Astrocyte of the spinal cord (primary cell): ENCODE measurements at regions not wholly inside any gene's neighbourhood (a gene's known extent, or its start where the extent isn't known, plus 50 kb on each side); places are given as distances from the start of the nearest gene placed in this dataset.

Experiments used
- DNase-seq: peaks from one replicate; pipeline ENCODE4 v3.0.0; 2011; ENCODE audit warnings: low read depth, low spot score
- H3K4me3 ChIP-seq: 2 replicates; pipeline ENCODE4 v1.5.1; 2011; ENCODE audit warnings: low read depth, mild to moderate bottlenecking, low read length, moderate library complexity
- in situ Hi-C: cut with HindIII; loops from 2 replicates; pipeline ENCODE4 v1.10.0; 2017; ENCODE audit warnings: low sequenced_read_pairs
- TF ChIP-seq, protein P1 (sequence below): IDR thresholded peaks from 2 replicates; pipeline ENCODE4 v1.5.1; 2012; ENCODE audit warnings: low read depth, mild to moderate bottlenecking, low read length, inconsistent platforms

DNA sequence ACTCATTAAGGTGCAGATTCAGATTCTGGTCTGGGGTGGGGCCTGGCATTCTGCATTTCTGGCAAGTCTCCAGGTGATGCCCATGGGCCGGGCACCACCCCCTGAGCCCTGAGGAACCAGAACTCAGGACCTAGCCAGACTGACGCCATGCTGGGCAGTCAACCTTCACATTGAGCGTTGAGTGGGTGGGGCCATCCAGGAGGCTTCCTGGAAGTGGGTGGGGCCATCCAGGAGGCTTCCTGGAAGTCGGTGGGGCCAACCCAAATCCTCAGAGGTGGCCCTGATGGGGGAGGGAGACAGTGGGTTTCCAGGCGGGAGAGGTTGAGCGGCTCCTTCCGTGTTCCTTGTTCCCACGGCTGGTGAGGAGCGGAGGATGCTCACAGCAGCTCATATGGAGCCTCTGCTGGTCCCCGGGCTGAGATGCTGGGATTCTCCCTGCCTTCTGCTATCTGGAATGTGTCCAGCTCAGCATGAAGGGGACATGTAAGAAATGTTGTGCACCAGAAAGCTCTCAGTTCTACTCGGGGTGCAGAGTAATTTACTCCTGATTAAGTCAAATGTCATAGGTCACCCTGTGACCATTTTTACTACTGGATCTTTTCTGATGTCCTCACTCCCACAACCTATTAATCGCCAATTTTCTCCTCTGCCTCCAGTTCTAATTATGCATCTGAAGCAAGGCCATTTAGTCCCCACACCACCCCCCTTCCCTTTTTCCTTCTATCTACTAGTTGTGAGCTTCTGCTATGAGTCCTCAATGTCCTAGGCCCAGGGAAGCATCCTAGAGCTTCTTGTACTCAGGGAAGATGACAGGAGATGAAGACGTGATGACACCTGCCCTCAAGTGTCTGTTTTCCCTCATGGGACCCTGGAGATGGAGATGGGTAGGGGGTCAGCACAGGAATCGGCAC, 435.4 kb downstream of the PTPRU start:
- no peak for DNase-seq
- TF ChIP-seq, protein P1, sequence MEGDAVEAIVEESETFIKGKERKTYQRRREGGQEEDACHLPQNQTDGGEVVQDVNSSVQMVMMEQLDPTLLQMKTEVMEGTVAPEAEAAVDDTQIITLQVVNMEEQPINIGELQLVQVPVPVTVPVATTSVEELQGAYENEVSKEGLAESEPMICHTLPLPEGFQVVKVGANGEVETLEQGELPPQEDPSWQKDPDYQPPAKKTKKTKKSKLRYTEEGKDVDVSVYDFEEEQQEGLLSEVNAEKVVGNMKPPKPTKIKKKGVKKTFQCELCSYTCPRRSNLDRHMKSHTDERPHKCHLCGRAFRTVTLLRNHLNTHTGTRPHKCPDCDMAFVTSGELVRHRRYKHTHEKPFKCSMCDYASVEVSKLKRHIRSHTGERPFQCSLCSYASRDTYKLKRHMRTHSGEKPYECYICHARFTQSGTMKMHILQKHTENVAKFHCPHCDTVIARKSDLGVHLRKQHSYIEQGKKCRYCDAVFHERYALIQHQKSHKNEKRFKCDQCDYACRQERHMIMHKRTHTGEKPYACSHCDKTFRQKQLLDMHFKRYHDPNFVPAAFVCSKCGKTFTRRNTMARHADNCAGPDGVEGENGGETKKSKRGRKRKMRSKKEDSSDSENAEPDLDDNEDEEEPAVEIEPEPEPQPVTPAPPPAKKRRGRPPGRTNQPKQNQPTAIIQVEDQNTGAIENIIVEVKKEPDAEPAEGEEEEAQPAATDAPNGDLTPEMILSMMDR = no peak
- in situ Hi-C loops = no loop called here
- no peak overlapping the region for H3K4me3 ChIP-seq

GRCh38 chr1:29670752-29671151, 434.4 kb downstream of the PTPRU start:
- TF ChIP-seq, protein P1 = no peak
- H3K4me3 ChIP-seq = no peak overlapping the region
- in situ Hi-C loops = no loop called here
- DNase-seq = no peak

- DNase-seq = no peak
- in situ Hi-C loops = no loop called here
- no peak overlapping the region for H3K4me3 ChIP-seq
- TF ChIP-seq, protein P1 = no peak
Measured at GRCh38 chr1:29669912-29670311, 433.6 kb downstream of the PTPRU start.

- H3K4me3 ChIP-seq = no peak overlapping the region
- in situ Hi-C loops = no loop called here
- DNase-seq = no peak
- TF ChIP-seq, protein P1 = no peak
Measured at GRCh38 chr1:29669158-29669871, 433.0 kb downstream of the PTPRU start.

- DNase-seq = no peak
- TF ChIP-seq, protein P1 = no peak
Measured at GRCh38 chr1:29668551-29669157, 432.3 kb downstream of the PTPRU start.

GRCh38 chr1:29667951-29668350, 431.6 kb downstream of the PTPRU start:
- TF ChIP-seq, protein P1 = no peak
- no peak overlapping the region for H3K4me3 ChIP-seq
- no peak for DNase-seq
- in situ Hi-C loops = no loop called here

More at GRCh38 chr1:29668551-29669157, 432.3 kb downstream of the PTPRU start:
- in situ Hi-C loops = no loop called here
- H3K4me3 ChIP-seq = no peak overlapping the region
